ENCODE measurements at regions not wholly inside any gene's neighbourhood (a gene's known extent, or its start where the extent isn't known, plus 50 kb on each side); places are given as distances from the start of the nearest gene placed in this dataset.

DNA sequence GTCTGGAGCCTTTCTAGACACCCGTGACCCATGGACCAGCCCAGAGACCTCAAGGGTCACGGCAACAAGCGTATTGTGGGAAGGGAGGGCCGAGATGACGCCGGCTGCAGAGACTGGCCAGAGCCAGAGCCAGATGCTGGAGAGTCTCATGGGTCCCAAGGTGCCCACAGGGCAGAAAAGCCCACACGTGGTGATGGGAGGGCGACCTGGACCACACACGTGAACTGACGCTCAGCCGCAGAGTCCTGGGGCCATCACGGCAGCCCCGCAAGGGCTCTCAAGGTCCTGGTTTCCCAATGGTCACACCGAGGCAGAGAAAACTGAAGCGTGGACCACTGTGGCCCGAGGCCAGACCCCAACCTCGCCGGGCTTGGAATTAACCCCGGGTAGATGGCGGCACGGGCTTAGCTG lies 92.6 kb downstream of the YTHDF1 start:
- Histone ChIP-seq H3K4me3 (ENCODE audit: low read depth, low read length) (no peak overlapping the region), H3K27me3 (ENCODE audit: insufficient read depth, low read depth, severe bottlenecking) (no peaks in the 10 kb centered on the region), H3K9me3 (ENCODE audit: severe bottlenecking) (peaks cover 4% of the 10 kb centered on the region), H3K36me3 (no peaks in the 10 kb centered on the region), H3K27ac (no peak overlapping the region)
- DNase-seq = peak; percentile 2
- TF ChIP-seq, protein P1, sequence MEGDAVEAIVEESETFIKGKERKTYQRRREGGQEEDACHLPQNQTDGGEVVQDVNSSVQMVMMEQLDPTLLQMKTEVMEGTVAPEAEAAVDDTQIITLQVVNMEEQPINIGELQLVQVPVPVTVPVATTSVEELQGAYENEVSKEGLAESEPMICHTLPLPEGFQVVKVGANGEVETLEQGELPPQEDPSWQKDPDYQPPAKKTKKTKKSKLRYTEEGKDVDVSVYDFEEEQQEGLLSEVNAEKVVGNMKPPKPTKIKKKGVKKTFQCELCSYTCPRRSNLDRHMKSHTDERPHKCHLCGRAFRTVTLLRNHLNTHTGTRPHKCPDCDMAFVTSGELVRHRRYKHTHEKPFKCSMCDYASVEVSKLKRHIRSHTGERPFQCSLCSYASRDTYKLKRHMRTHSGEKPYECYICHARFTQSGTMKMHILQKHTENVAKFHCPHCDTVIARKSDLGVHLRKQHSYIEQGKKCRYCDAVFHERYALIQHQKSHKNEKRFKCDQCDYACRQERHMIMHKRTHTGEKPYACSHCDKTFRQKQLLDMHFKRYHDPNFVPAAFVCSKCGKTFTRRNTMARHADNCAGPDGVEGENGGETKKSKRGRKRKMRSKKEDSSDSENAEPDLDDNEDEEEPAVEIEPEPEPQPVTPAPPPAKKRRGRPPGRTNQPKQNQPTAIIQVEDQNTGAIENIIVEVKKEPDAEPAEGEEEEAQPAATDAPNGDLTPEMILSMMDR (IDR thresholded peaks at IDR 0.05; ENCODE audit: low read depth, low read length) = no peak

DNA sequence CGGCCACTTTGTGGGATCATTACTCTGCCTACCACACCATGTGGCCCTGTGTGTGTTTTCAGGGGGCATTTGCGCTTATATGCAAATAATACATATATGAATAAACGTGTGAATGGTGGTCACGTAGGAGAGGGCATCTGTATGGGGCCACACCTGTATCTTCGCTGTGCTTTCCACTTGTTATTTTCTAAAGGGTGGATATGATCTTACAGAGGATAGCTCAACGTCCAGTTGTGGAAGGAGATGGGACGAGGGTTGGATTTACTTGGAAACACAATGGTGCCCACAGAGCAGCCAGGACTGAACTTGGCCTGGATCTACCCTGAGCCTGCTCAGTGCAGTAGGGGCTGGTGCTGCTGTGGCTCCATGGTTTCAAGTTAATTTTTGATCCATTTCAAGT lies 93.3 kb downstream of the YTHDF1 start:
- H3K27me3 ChIP-seq (ENCODE audit: insufficient read depth, low read depth, severe bottlenecking) = no peaks in the 10 kb centered on the region

DNA sequence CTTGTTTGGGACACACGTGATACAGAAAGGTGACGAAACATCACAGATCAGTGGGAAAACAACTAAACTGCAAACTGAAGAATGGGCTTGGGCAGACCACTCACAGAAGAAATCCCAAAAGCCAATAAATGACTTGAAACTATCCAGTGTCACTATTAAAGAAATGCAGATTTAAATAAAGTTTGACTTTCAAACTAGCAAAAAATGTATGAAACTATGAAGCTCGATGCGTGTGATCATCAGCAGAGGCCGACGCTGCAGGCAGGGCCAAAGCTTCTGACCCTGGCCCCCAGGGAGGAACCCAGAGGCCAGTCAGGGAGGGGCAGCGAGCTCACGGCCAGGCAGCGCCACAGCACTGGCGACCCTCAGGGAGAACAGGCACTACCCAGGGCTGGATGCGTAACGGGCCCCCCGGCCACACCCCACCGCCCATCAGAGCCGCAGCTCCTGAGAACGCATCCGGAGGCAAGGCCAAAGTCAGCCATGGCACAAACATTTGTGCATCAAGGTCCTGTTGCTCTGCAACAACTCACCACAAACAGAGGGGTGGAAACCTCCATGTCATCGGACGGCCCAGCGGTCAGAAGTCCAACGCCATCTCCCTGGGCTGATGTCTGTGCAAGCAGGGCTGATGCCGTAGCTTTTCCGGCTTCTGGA lies 94.1 kb downstream of the YTHDF1 start:
- TF ChIP-seq, protein P1 (IDR thresholded peaks at IDR 0.05; ENCODE audit: low read depth, low read length) = no peak
- no peak overlapping the region for H3K4me3 ChIP-seq (ENCODE audit: low read depth, low read length)
- H3K36me3 ChIP-seq = no peaks in the 10 kb centered on the region
- H3K9me3 ChIP-seq (ENCODE audit: severe bottlenecking) = peaks cover 4% of the 10 kb centered on the region
- no peak overlapping the region for H3K27ac ChIP-seq
- DNase-seq = no peak
- no peaks in the 10 kb centered on the region for H3K27me3 ChIP-seq (ENCODE audit: insufficient read depth, low read depth, severe bottlenecking)

More for the DNA sequence above, 93.3 kb downstream of the YTHDF1 start:
- no peaks in the 10 kb centered on the region for H3K36me3 ChIP-seq
- no peak overlapping the region for H3K27ac ChIP-seq
- H3K4me3 ChIP-seq (ENCODE audit: low read depth, low read length) = no peak overlapping the region
- H3K9me3 ChIP-seq (ENCODE audit: severe bottlenecking) = peaks cover 4% of the 10 kb centered on the region
- DNase-seq = peak; percentile 0
- TF ChIP-seq, protein P1 (IDR thresholded peaks at IDR 0.05; ENCODE audit: low read depth, low read length) = no peak

DNA sequence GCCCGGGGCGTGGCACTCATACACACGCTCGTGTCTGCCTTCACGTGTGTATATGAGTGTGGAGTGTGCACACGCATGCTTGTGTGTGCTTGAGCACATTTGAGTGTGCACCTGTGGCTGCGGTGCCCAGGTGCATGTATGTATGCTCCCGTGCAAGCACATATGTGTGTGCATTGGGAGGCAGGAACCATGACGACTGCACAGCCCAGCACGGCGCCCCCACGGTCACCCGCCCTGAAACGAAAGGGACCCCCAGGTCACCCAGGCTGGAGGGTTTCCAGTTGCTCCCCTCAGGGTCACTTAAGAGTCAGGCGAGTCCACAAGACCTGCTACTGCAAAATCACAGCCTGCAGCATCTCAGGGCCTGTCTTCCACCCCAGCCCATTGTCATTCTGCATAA lies 94.7 kb downstream of the YTHDF1 start:
- no peak overlapping the region for H3K27ac ChIP-seq
- no peak for DNase-seq
- TF ChIP-seq, protein P1 (IDR thresholded peaks at IDR 0.05; ENCODE audit: low read depth, low read length) = no peak
- H3K27me3 ChIP-seq (ENCODE audit: insufficient read depth, low read depth, severe bottlenecking) = no peaks in the 10 kb centered on the region
- H3K4me3 ChIP-seq (ENCODE audit: low read depth, low read length) = no peak overlapping the region
- peaks cover 4% of the 10 kb centered on the region for H3K9me3 ChIP-seq (ENCODE audit: severe bottlenecking)
- H3K36me3 ChIP-seq = no peaks in the 10 kb centered on the region

DNA sequence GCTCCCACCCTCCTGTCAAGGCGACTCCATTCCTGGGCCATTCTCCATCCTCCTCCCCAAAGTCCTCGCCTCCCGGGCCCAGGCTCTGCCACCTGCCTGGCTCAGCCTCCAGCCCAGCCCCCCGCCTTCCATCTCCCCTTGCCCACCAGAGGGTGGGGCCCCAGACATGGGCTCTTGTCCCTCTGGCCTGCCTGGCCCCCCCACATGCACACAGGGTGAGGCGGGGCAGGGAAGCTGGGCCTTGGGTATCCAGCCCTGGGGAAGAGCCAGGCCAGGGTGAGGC lies 95.2 kb downstream of the YTHDF1 start:
- H3K27me3 ChIP-seq (ENCODE audit: insufficient read depth, low read depth, severe bottlenecking) = no peaks in the 10 kb centered on the region
- DNase-seq = no peak
- no peak overlapping the region for H3K4me3 ChIP-seq (ENCODE audit: low read depth, low read length)
- TF ChIP-seq, protein P1 (IDR thresholded peaks at IDR 0.05; ENCODE audit: low read depth, low read length) = no peak
- H3K27ac ChIP-seq = no peak overlapping the region
- peaks cover 4% of the 10 kb centered on the region for H3K9me3 ChIP-seq (ENCODE audit: severe bottlenecking)
- H3K36me3 ChIP-seq = no peaks in the 10 kb centered on the region
